GM18505 (cell line): ENCODE measurements at regions not wholly inside any gene's neighbourhood (a gene's known extent, or its start where the extent isn't known, plus 50 kb on each side); places are given as distances from the start of the nearest gene placed in this dataset.

Source experiments
- ATAC-seq: cut with Tn5 transposase; IDR thresholded peaks from one replicate; pipeline ENCODE4 v1.9.1; 2021; ENCODE audit not compliant: unreplicated experiment
- POLR2A ChIP-seq: IDR thresholded peaks from 4 replicates; pipeline ENCODE4 v1.6.1; 2011; ENCODE audit warnings: borderline replicate concordance; ENCODE audit not compliant: insufficient read depth, insufficient read length; ENCODE audit errors: extremely low read depth

- no peak for ATAC-seq
- TF ChIP-seq POLR2A, result no peak
Measured at GRCh38 chr14:83779266-83779665, 1750.7 kb upstream of the FLRT2 start.

- ATAC-seq, result no peak
- TF ChIP-seq POLR2A, result no peak
Measured at GRCh38 chr14:83780321-83780720, 1749.6 kb upstream of the FLRT2 start.

- ATAC-seq, result no peak
- no peak for TF ChIP-seq POLR2A
Measured at GRCh38 chr14:83798421-83798820, 1731.5 kb upstream of the FLRT2 start.

- no peak for TF ChIP-seq POLR2A
- ATAC-seq, result no peak
Measured at GRCh38 chr14:83799233-83799632, 1730.7 kb upstream of the FLRT2 start.

- no peak for ATAC-seq
- no peak for TF ChIP-seq POLR2A
Measured at GRCh38 chr14:83814896-83815295, 1715.0 kb upstream of the FLRT2 start.

- no peak for TF ChIP-seq POLR2A
- no peak for ATAC-seq
Measured at GRCh38 chr14:83816761-83817160, 1713.2 kb upstream of the FLRT2 start.

GRCh38 chr14:83825843-83826242 lies 1704.1 kb upstream of the FLRT2 start:
- no peak for ATAC-seq
- no peak for TF ChIP-seq POLR2A

GRCh38 chr14:83826838-83827237 lies 1703.1 kb upstream of the FLRT2 start:
- no peak for TF ChIP-seq POLR2A

GRCh38 chr14:83827383-83827782 lies 1702.6 kb upstream of the FLRT2 start:
- no peak for TF ChIP-seq POLR2A
- no peak for ATAC-seq

More at GRCh38 chr14:83826838-83827237, 1703.1 kb upstream of the FLRT2 start:
- ATAC-seq, result no peak

- TF ChIP-seq POLR2A, result no peak
- ATAC-seq, result no peak
Measured at GRCh38 chr14:83828406-83828805, 1701.5 kb upstream of the FLRT2 start.

- ATAC-seq, result no peak
- TF ChIP-seq POLR2A, result no peak
Measured at GRCh38 chr14:83830316-83830715, 1699.6 kb upstream of the FLRT2 start.

- no peak for TF ChIP-seq POLR2A
- no peak for ATAC-seq
Measured at GRCh38 chr14:83838226-83838625, 1691.7 kb upstream of the FLRT2 start.

- no peak for ATAC-seq
- TF ChIP-seq POLR2A, result no peak
Measured at GRCh38 chr14:83842547-83842946, 1687.4 kb upstream of the FLRT2 start.

- TF ChIP-seq POLR2A, result no peak
- no peak for ATAC-seq
Measured at GRCh38 chr14:83847102-83847501, 1682.8 kb upstream of the FLRT2 start.

GRCh38 chr14:83850092-83850491 lies 1679.9 kb upstream of the FLRT2 start:
- ATAC-seq, result no peak

More at GRCh38 chr14:83850092-83850491, 1679.9 kb upstream of the FLRT2 start:
- TF ChIP-seq POLR2A, result no peak
